Adrenal gland (tissue), 5 donors: ENCODE measurements at regions not wholly inside any gene's neighbourhood (a gene's known extent, or its start where the extent isn't known, plus 50 kb on each side); places are given as distances from the start of the nearest gene placed in this dataset.

Experiments used
- CTCF ChIP-seq, 6 experiments: fragments of 450-650 bp in 4 of 6; fragments of 200-600 bp in 2 of 6; sonication (generic) in 1 of 6; IDR thresholded peaks; 1 replicate in 5 of 6; 2 replicates in 1 of 6; pipeline versions ENCODE4 v1.5.1 to v1.8.0; 2016 to 2021; ENCODE audit warnings: antibody characterized with exemption in 6 of 6, mild to moderate bottlenecking in 2 of 6, moderate library complexity in 1 of 6
- POLR2A ChIP-seq, 2 donors: fragments of 450-650 bp; IDR thresholded peaks; one replicate each; pipeline ENCODE4 v1.6.1; 2017; ENCODE audit warnings: antibody characterized with exemption in 2 of 2, mild to moderate bottlenecking in 2 of 2, moderate library complexity in 1 of 2
- donor health status: DM: no; HTN: no; CAD: no.

DNA sequence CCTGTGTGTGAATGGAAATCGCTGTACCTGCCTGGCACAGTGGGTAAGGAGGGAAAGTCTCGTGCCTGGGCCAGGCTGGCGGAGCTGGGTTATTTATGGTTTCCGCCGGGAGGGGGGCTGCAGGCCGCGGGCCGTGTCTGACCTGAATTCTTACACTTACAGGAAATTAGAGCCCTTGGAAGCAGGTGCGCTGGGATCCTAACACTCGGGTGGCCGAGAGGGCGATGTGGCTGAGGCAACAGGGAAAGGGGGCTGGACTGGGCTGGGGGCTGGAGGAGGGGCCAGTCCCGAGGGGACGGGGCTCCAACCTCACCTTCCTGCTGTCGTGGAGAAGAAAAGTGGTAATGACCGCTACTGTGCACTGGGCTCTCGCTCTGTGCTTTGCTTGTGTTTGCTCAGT lies 109.4 kb upstream of the WNT4 start:
- TF ChIP-seq CTCF (IDR thresholded peaks at IDR 0.05) (no peak), POLR2A (IDR thresholded peaks at IDR 0.05) (no peak)
